ENCODE measurements at regions not wholly inside any gene's neighbourhood (a gene's known extent, or its start where the extent isn't known, plus 50 kb on each side); places are given as distances from the start of the nearest gene placed in this dataset.
A peak's percentile ranks its signal among the peaks of the same experiment; 100 is the strongest.

- 14% methylated on average over 2 of the region's 4 CpGs for WGBS
Measured at GRCh38 chr2:226159875-226160479, 639.6 kb downstream of the IRS1 start.

GRCh38 chr2:226158940-226159339 is 640.7 kb downstream of the IRS1 start:
- 100% methylated on average over 2 of the region's 2 CpGs for WGBS
- H3K36me3 ChIP-seq (ENCODE audit: control insufficient read depth in 1 of 2, insufficient read depth in 2 of 2, low read depth in 1 of 2, low read length in 2 of 2): no peaks in the 10 kb centered on the region

More at GRCh38 chr2:226159875-226160479, 639.6 kb downstream of the IRS1 start:
- H3K27me3 ChIP-seq (ENCODE audit: control insufficient read depth in 1 of 2, insufficient read depth in 1 of 2, low read length in 2 of 2): no peaks in the 10 kb centered on the region
- H2AFZ ChIP-seq (ENCODE audit: low read depth, low read length): no peak overlapping the region
- no peak overlapping the region for H3K27ac ChIP-seq (ENCODE audit: low read length, poor library complexity, severe bottlenecking)
- H3K36me3 ChIP-seq (ENCODE audit: control insufficient read depth in 1 of 2, insufficient read depth in 2 of 2, low read depth in 1 of 2, low read length in 2 of 2): no peaks in the 10 kb centered on the region
- H4K91ac ChIP-seq (ENCODE audit: low read length): no peak overlapping the region
- H3K4me3 ChIP-seq (ENCODE audit: insufficient read depth in 1 of 2, low read depth in 1 of 2, low read length in 2 of 2): no peak overlapping the region
- H2BK15ac ChIP-seq (ENCODE audit: low read depth, poor library complexity, severe bottlenecking): no peak overlapping the region
- H2AK5ac ChIP-seq (ENCODE audit: low read length, severe bottlenecking): no peak overlapping the region
- no peak overlapping the region for H2BK5ac ChIP-seq (ENCODE audit: low read depth, low read length, poor library complexity, severe bottlenecking)
- H3K4me2 ChIP-seq (ENCODE audit: low read length, poor library complexity, severe bottlenecking): no peak overlapping the region
- no peak overlapping the region for H2BK12ac ChIP-seq (ENCODE audit: low read length in 2 of 2)
- no peak overlapping the region for H2BK120ac ChIP-seq (ENCODE audit: low read depth, low read length)
- no peaks in the 10 kb centered on the region for H3K9me3 ChIP-seq (ENCODE audit: control insufficient read depth, low read length)
- H3K79me1 ChIP-seq (replicated peaks; ENCODE audit: low read length, poor library complexity, severe bottlenecking): no peaks in the 10 kb centered on the region
- no peak for DNase-seq
- H3K23ac ChIP-seq (ENCODE audit: low read length in 2 of 2): no peak overlapping the region
- no peak overlapping the region for H4K8ac ChIP-seq (ENCODE audit: low read length)
- no peak overlapping the region for H3K4ac ChIP-seq (ENCODE audit: low read depth in 1 of 2, low read length in 2 of 2)
- H3K4me1 ChIP-seq (ENCODE audit: control insufficient read depth, insufficient read depth, low read depth, low read length): no peaks in the 10 kb centered on the region
- no peak overlapping the region for H3K9ac ChIP-seq (ENCODE audit: low read length)
- H3K14ac ChIP-seq (ENCODE audit: low read length in 2 of 2): no peak overlapping the region
- no peak overlapping the region for H3K18ac ChIP-seq (ENCODE audit: low read depth in 1 of 2, low read length in 2 of 2)

GRCh38 chr2:226158229-226158628 is 641.4 kb downstream of the IRS1 start:
- Histone ChIP-seq H2BK5ac (ENCODE audit: low read depth, low read length, poor library complexity, severe bottlenecking) (no peak overlapping the region), H3K9me3 (ENCODE audit: control insufficient read depth, low read length) (no peaks in the 10 kb centered on the region), H4K91ac (ENCODE audit: low read length) (no peak overlapping the region), H3K4me3 (ENCODE audit: insufficient read depth in 1 of 2, low read depth in 1 of 2, low read length in 2 of 2) (no peak overlapping the region), H2BK15ac (ENCODE audit: low read depth, poor library complexity, severe bottlenecking) (no peak overlapping the region), H3K4ac (ENCODE audit: low read depth in 1 of 2, low read length in 2 of 2) (no peak overlapping the region), H3K36me3 (ENCODE audit: control insufficient read depth in 1 of 2, insufficient read depth in 2 of 2, low read depth in 1 of 2, low read length in 2 of 2) (no peaks in the 10 kb centered on the region), H3K14ac (ENCODE audit: low read length in 2 of 2) (no peak overlapping the region), H2BK120ac (ENCODE audit: low read depth, low read length) (no peak overlapping the region), H3K23ac (ENCODE audit: low read length in 2 of 2) (no peak overlapping the region), H3K9ac (ENCODE audit: low read length) (no peak overlapping the region), H3K18ac (ENCODE audit: low read depth in 1 of 2, low read length in 2 of 2) (no peak overlapping the region), H2BK12ac (ENCODE audit: low read length in 2 of 2) (no peak overlapping the region), H4K8ac (ENCODE audit: low read length) (no peak overlapping the region), H3K79me1 (replicated peaks; ENCODE audit: low read length, poor library complexity, severe bottlenecking) (no peaks in the 10 kb centered on the region), H3K4me1 (ENCODE audit: control insufficient read depth, insufficient read depth, low read depth, low read length) (no peaks in the 10 kb centered on the region), H2AFZ (ENCODE audit: low read depth, low read length) (no peak overlapping the region), H3K4me2 (ENCODE audit: low read length, poor library complexity, severe bottlenecking) (no peak overlapping the region), H3K27ac (ENCODE audit: low read length, poor library complexity, severe bottlenecking) (no peak overlapping the region), H3K27me3 (ENCODE audit: control insufficient read depth in 1 of 2, insufficient read depth in 1 of 2, low read length in 2 of 2) (no peaks in the 10 kb centered on the region), H2AK5ac (ENCODE audit: low read length, severe bottlenecking) (no peak overlapping the region)
- no peak for DNase-seq
- WGBS: 91% methylated on average over 1 of the region's 1 CpG

More at GRCh38 chr2:226158940-226159339, 640.7 kb downstream of the IRS1 start:
- no peak overlapping the region for H2BK12ac ChIP-seq (ENCODE audit: low read length in 2 of 2)
- H3K4me2 ChIP-seq (ENCODE audit: low read length, poor library complexity, severe bottlenecking): no peak overlapping the region
- H3K79me1 ChIP-seq (replicated peaks; ENCODE audit: low read length, poor library complexity, severe bottlenecking): no peaks in the 10 kb centered on the region
- no peaks in the 10 kb centered on the region for H3K9me3 ChIP-seq (ENCODE audit: control insufficient read depth, low read length)
- no peak overlapping the region for H3K4me3 ChIP-seq (ENCODE audit: insufficient read depth in 1 of 2, low read depth in 1 of 2, low read length in 2 of 2)
- no peak overlapping the region for H2BK120ac ChIP-seq (ENCODE audit: low read depth, low read length)
- no peak overlapping the region for H2AK5ac ChIP-seq (ENCODE audit: low read length, severe bottlenecking)
- no peak overlapping the region for H2AFZ ChIP-seq (ENCODE audit: low read depth, low read length)
- no peaks in the 10 kb centered on the region for H3K27me3 ChIP-seq (ENCODE audit: control insufficient read depth in 1 of 2, insufficient read depth in 1 of 2, low read length in 2 of 2)
- H2BK5ac ChIP-seq (ENCODE audit: low read depth, low read length, poor library complexity, severe bottlenecking): no peak overlapping the region
- H3K23ac ChIP-seq (ENCODE audit: low read length in 2 of 2): no peak overlapping the region
- H4K91ac ChIP-seq (ENCODE audit: low read length): no peak overlapping the region
- H3K4me1 ChIP-seq (ENCODE audit: control insufficient read depth, insufficient read depth, low read depth, low read length): no peaks in the 10 kb centered on the region
- H4K8ac ChIP-seq (ENCODE audit: low read length): no peak overlapping the region
- no peak overlapping the region for H3K9ac ChIP-seq (ENCODE audit: low read length)
- H3K4ac ChIP-seq (ENCODE audit: low read depth in 1 of 2, low read length in 2 of 2): no peak overlapping the region
- H2BK15ac ChIP-seq (ENCODE audit: low read depth, poor library complexity, severe bottlenecking): no peak overlapping the region
- DNase-seq: no peak
- no peak overlapping the region for H3K27ac ChIP-seq (ENCODE audit: low read length, poor library complexity, severe bottlenecking)
- no peak overlapping the region for H3K14ac ChIP-seq (ENCODE audit: low read length in 2 of 2)
- no peak overlapping the region for H3K18ac ChIP-seq (ENCODE audit: low read depth in 1 of 2, low read length in 2 of 2)

- Histone ChIP-seq H2AK5ac (ENCODE audit: low read length, severe bottlenecking) (no peak overlapping the region), H3K36me3 (ENCODE audit: control insufficient read depth in 1 of 2, insufficient read depth in 2 of 2, low read depth in 1 of 2, low read length in 2 of 2) (no peaks in the 10 kb centered on the region)
- WGBS: 38% methylated on average over 3 of the region's 5 CpGs
Measured at GRCh38 chr2:226155093-226155875, 644.3 kb downstream of the IRS1 start.

More at GRCh38 chr2:226155093-226155875, 644.3 kb downstream of the IRS1 start:
- Histone ChIP-seq H2BK120ac (ENCODE audit: low read depth, low read length) (peak overlapping the region; percentile 15), H3K9me3 (ENCODE audit: control insufficient read depth, low read length) (no peaks in the 10 kb centered on the region), H3K9ac (ENCODE audit: low read length) (no peak overlapping the region), H3K4ac (ENCODE audit: low read depth in 1 of 2, low read length in 2 of 2) (no peak overlapping the region), H3K23ac (ENCODE audit: low read length in 2 of 2) (no peak overlapping the region), H3K14ac (ENCODE audit: low read length in 2 of 2) (no peak overlapping the region), H3K4me3 (ENCODE audit: insufficient read depth in 1 of 2, low read depth in 1 of 2, low read length in 2 of 2) (no peak overlapping the region), H2BK15ac (ENCODE audit: low read depth, poor library complexity, severe bottlenecking) (no peak overlapping the region), H4K91ac (ENCODE audit: low read length) (no peak overlapping the region), H3K27me3 (ENCODE audit: control insufficient read depth in 1 of 2, insufficient read depth in 1 of 2, low read length in 2 of 2) (no peaks in the 10 kb centered on the region), H2BK5ac (ENCODE audit: low read depth, low read length, poor library complexity, severe bottlenecking) (no peak overlapping the region), H2AFZ (ENCODE audit: low read depth, low read length) (no peak overlapping the region), H3K27ac (ENCODE audit: low read length, poor library complexity, severe bottlenecking) (no peak overlapping the region), H3K79me1 (replicated peaks; ENCODE audit: low read length, poor library complexity, severe bottlenecking) (no peaks in the 10 kb centered on the region), H3K4me2 (ENCODE audit: low read length, poor library complexity, severe bottlenecking) (no peak overlapping the region), H3K4me1 (ENCODE audit: control insufficient read depth, insufficient read depth, low read depth, low read length) (no peaks in the 10 kb centered on the region), H2BK12ac (ENCODE audit: low read length in 2 of 2) (no peak overlapping the region), H4K8ac (ENCODE audit: low read length) (no peak overlapping the region), H3K18ac (ENCODE audit: low read depth in 1 of 2, low read length in 2 of 2) (no peak overlapping the region)
- DNase-seq: peak; percentile 7

Data from mesenchymal stem cell (in vitro differentiated cells and primary cell).